GM21737 (cell line): ENCODE measurements at regions not wholly inside any gene's neighbourhood (a gene's known extent, or its start where the extent isn't known, plus 50 kb on each side); places are given as distances from the start of the nearest gene placed in this dataset.
"Not testable (repeated sequence)": the region's sequence is repeated elsewhere in the genome, so short reads cannot be mapped to it uniquely, and the experiment has no call there.

ENCODE experiments used
- ATAC-seq: cut with Tn5 transposase; IDR thresholded peaks from one replicate; pipeline ENCODE4 v1.9.1; 2021; ENCODE audit warnings: mild to moderate bottlenecking, moderate library complexity; ENCODE audit not compliant: unreplicated experiment

GRCh38 chr17:30689266-30690000, 135.1 kb downstream of the CRLF3 start:
- not testable (repeated sequence) for ATAC-seq

GRCh38 chr17:30686538-30687479, 137.7 kb downstream of the CRLF3 start:
- ATAC-seq = not testable (repeated sequence)

GRCh38 chr17:30682280-30682679, 142.2 kb downstream of the CRLF3 start:
- ATAC-seq = not testable (repeated sequence)

GRCh38 chr17:30680681-30681080, 143.8 kb downstream of the CRLF3 start:
- ATAC-seq = not testable (repeated sequence)

- no peak for ATAC-seq
These were observed 146.8 kb downstream of the CRLF3 start for GRCh38 chr17:30677550-30678249.

GRCh38 chr17:30675777-30676492, 148.6 kb downstream of the CRLF3 start:
- not testable (repeated sequence) for ATAC-seq

- ATAC-seq = not testable (repeated sequence)
These were observed 155.3 kb downstream of the CRLF3 start for GRCh38 chr17:30669217-30669649.

GRCh38 chr17:30668360-30669181, 155.9 kb downstream of the CRLF3 start:
- ATAC-seq = not testable (repeated sequence)

GRCh38 chr17:30667657-30668359, 156.7 kb downstream of the CRLF3 start:
- ATAC-seq = not testable (repeated sequence)

- not testable (repeated sequence) for ATAC-seq
These were observed 157.4 kb downstream of the CRLF3 start for GRCh38 chr17:30666838-30667656.

- ATAC-seq = not testable (repeated sequence)
These were observed 160.6 kb downstream of the CRLF3 start for GRCh38 chr17:30663727-30664455.

- not testable (repeated sequence) for ATAC-seq
These were observed 167.3 kb downstream of the CRLF3 start for GRCh38 chr17:30657148-30657547.

GRCh38 chr17:30653038-30653437, 171.5 kb downstream of the CRLF3 start:
- not testable (repeated sequence) for ATAC-seq

GRCh38 chr17:30650149-30650548, 172.9 kb downstream of the GOSR1 start:
- not testable (repeated sequence) for ATAC-seq

GRCh38 chr17:30648015-30648620, 170.9 kb downstream of the GOSR1 start:
- ATAC-seq = not testable (repeated sequence)

- ATAC-seq = not testable (repeated sequence)
These were observed 168.7 kb downstream of the GOSR1 start for GRCh38 chr17:30645875-30646274.

- not testable (repeated sequence) for ATAC-seq
These were observed 167.5 kb downstream of the GOSR1 start for GRCh38 chr17:30644713-30645112.
